NCI-H446 treated with DMSO at 0.1 percent for 48 hours (cell line): ENCODE measurements at regions not wholly inside any gene's neighbourhood (a gene's known extent, or its start where the extent isn't known, plus 50 kb on each side); places are given as distances from the start of the nearest gene placed in this dataset.
A peak's percentile ranks its signal among the peaks of the same experiment; 100 is the strongest.
"Not testable (repeated sequence)": the region's sequence is repeated elsewhere in the genome, so short reads cannot be mapped to it uniquely, and the experiment has no call there.

Source experiments
- DNase-seq: peaks from one replicate; lab custom pipeline; 2025; lab: John Stamatoyannopoulos, UW

DNA sequence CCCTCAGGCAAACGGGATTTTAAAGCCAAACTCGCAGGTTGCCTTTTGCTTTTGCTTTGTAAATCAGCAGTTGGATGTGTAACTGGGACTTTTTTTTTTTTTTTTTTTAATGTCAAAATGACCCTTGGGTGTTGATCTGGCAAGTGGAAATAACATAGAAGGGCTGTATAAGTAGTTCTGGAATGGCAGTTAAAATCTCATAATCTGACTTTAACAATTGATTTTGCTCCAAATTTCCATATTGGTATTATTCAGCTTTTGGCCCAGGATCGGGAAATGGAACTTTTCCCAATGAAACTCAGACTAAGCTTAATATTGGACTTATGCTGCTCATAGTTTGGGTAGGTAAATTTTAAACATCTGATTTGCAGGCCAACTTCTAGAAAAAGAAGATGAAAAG lies 346.8 kb upstream of the NUDT12 start:
- DNase-seq = no peak

GRCh38 chr5:103908336-103909080 lies 345.9 kb upstream of the NUDT12 start:
- DNase-seq = no peak

DNA sequence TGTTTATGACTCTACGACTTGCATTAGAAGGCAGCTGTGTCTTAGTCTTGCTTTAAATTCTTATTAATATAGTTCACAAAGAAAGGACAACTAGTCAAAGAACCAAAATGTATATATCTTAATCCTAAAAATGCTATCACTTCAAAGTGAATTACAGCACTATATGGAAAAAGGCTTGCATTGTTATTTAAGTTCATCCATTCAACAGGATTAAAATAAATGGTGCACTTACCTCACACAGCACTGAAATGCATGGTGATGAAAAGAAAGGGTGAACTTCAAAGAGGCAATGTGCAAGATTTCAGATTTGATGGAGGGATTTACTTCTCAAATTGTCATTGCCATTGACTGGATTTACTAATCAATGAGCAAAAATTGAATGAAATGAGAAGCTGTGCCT lies 344.4 kb upstream of the NUDT12 start:
- no peak for DNase-seq

DNA sequence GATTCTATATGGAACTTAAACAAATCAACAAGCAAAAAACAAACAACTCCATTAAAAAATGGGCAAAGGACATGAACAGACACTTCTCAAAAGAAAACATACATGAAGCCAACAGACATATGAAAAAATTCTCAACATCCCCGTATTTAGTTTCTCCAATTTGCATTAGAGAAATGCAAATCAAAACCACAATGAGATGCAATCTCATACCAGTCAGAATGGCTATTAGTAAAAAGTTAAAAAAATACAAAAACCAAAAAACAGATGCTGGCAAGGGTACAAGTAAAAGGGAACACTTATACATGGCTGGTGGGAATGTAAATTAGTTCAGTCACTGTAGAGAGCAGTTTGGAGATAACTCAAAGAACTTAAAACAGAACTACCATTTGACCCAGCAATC lies 342.1 kb upstream of the NUDT12 start:
- DNase-seq = no peak

DNA sequence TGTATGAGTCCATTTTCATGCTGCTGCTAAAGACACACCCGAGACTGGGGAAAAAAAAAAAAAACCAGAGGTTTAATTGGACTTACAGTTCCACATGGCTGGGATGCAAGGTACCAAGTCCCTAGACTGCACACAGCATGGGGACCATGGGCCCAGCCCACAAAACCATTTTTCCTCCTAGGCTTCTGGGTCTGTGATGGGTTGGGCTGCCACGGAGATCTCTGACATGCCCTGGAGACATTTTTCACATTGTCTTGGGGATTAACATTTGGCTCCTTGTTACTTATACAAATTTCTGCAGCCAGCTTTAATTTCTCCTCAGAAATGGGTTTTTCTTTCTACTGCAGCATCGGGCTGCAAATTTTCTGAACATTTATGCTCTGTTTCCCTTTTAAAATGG lies 340.3 kb upstream of the NUDT12 start:
- no peak for DNase-seq

DNA sequence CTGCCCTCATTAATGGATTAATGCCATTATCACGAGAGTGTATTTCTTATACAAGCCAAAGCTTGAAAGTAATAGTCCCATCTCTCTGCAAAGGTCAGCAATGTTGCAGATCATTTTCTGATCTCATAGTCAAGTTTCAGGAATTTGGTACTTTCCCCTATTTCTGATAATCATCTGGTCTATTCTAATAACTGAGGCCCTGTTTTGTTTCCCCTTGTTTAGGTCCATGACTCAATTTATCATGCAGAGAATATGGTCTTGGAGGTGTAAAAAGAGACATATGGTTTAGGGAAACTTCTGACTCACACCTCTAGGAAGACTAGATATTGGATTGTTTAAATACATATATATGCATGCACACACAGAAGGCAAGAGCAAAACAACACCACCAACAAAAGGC lies 339.3 kb upstream of the NUDT12 start:
- DNase-seq = no peak

GRCh38 chr5:103896593-103896992 lies 334.0 kb upstream of the NUDT12 start:
- no peak for DNase-seq

- DNase-seq = no peak
Observed at GRCh38 chr5:103895738-103896137, 333.1 kb upstream of the NUDT12 start.

DNA sequence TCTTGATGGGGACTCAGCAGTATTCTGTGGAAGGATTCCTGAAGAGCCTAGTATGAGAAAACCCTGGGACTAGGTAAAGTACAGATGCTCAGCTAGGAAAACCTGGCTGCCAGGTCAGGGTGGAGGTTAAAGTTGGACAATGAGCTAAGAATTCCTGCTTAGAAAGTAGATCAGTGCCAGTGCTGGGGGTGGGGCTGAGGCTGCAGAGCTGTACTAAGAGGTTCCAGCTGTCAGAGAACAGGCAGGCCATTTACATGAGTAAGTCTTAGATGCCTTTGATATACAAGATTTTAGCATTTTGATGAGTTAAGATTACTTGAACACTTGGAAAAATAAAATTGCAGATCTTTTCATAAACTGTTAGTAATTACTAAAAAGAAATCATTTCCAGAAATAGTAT lies 332.3 kb upstream of the NUDT12 start:
- DNase-seq = no peak

GRCh38 chr5:103891151-103891550 lies 328.6 kb upstream of the NUDT12 start:
- no peak for DNase-seq

GRCh38 chr5:103890313-103890712 lies 327.7 kb upstream of the NUDT12 start:
- DNase-seq = no peak

GRCh38 chr5:103889500-103890209 lies 327.1 kb upstream of the NUDT12 start:
- no peak for DNase-seq

- DNase-seq = no peak
Observed at GRCh38 chr5:103886826-103887225, 324.2 kb upstream of the NUDT12 start.

- no peak for DNase-seq
Observed at GRCh38 chr5:103883143-103883542, 320.6 kb upstream of the NUDT12 start.

DNA sequence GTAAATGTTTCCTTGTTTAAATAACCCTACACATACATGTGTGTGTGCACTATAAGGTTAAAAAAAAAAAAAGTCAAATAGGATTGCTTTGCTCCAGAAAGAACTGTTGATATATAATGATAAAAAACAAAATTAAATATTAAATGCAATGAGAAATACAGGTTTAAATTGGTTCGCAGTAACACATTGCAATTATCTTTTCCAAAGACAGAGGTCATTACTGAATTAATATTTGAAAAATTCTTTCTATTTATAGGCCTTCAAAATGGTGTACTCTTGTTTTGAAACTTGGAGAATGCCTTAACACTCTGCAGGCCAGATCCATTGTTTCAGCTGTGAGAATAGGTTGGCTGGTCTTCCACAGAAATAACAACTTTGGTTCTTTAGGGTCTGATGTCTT lies 319.0 kb upstream of the NUDT12 start:
- no peak for DNase-seq

- DNase-seq = no peak
Observed at GRCh38 chr5:103867857-103868598, 305.4 kb upstream of the NUDT12 start.

- no peak for DNase-seq
Observed at GRCh38 chr5:103866169-103866568, 303.6 kb upstream of the NUDT12 start.

- DNase-seq = peak; percentile 29
Observed at GRCh38 chr5:103862398-103862797, 299.8 kb upstream of the NUDT12 start.

GRCh38 chr5:103860327-103860726 lies 297.7 kb upstream of the NUDT12 start:
- DNase-seq = no peak

DNA sequence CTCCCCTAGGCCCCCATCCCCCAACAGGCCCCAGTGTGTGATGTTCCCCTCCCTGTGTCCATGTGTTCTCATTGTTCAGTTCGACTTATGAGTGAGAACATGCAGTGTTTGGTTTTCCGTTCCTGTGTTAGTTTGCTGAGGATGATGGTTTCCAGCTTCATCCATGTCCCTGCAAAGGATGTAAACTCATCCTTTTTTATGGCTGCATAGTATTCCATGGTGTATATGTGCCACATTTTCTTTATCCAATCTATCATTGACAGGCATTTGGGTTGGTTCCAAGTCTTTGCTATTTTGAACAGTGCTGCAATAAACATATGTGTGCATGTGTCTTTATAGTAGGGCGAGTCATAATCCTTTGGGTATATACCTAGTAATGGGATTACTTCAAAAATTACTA lies 295.8 kb upstream of the NUDT12 start:
- not testable (repeated sequence) for DNase-seq

DNA sequence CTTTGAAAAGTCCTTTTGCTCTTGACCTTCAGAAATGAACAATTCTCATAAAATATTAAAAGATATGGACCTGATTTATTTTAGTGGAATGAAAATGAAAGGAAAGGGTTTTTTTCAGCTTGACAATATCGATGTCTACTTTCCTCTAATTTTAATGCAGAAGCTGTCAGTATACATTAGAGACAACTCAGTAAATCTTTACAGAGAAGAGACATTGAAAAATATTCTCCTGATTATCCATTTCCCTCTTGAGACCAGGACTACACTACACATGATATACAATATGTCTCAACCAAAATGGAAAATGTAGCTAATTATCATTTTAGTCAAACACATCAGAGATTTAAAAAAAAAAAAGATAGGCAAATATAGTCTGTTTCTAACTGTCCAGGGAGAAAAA lies 288.5 kb upstream of the NUDT12 start:
- DNase-seq = no peak

GRCh38 chr5:103849934-103850333 lies 287.3 kb upstream of the NUDT12 start:
- DNase-seq = no peak

GRCh38 chr5:103847060-103847459 lies 284.5 kb upstream of the NUDT12 start:
- DNase-seq = no peak
